CD4-positive, alpha-beta T cell (primary cell): ENCODE measurements at regions not wholly inside any gene's neighbourhood (a gene's known extent, or its start where the extent isn't known, plus 50 kb on each side); places are given as distances from the start of the nearest gene placed in this dataset.

Experiments used
- ATAC-seq: fragments of 200-7000 bp; cut with Tn5 transposase; one replicate; pipeline ENCODE4 v1.10.0; 2022; ENCODE audit warnings: mild to moderate bottlenecking; ENCODE audit not compliant: poor library complexity
- CTCF ChIA-PET: fragments of 350-600 bp; sonication (Branson Sonifier 250); formaldehyde crosslinking; loops from one replicate; lab custom pipeline; 2021; ENCODE audit warnings: antibody characterized with exemption, inconsistent platforms; lab: Charles Lee
- POLR2A ChIA-PET: fragments of 350-600 bp; sonication (Branson Sonifier 250); formaldehyde crosslinking; loops from one replicate; lab custom pipeline; 2021; ENCODE audit warnings: antibody characterized with exemption, inconsistent platforms; lab: Charles Lee
- DNase-seq, 14 experiments: peaks; one replicate each; pipeline ENCODE4 v3.0.0-alpha.2; 2013 to 2020; ENCODE audit warnings: mixed read lengths in 2 of 14
- H3K27ac ChIP-seq, 2 donors: one replicate each; pipeline versions ENCODE4 v1.5.1 to v1.7.0; 2013; ENCODE audit warnings: low read length in 2 of 2, low read depth in 1 of 2, mild to moderate bottlenecking in 1 of 2
- H3K27me3 ChIP-seq, 2 experiments: 1 replicate in 1 of 2; 2 replicates in 1 of 2; pipeline versions ENCODE4 v1.6.1 to v1.7.0; 2013; ENCODE audit warnings: low read length in 2 of 2, control low read depth in 1 of 2, mild to moderate bottlenecking in 1 of 2, moderate library complexity in 1 of 2; ENCODE audit not compliant: insufficient read depth in 2 of 2, control insufficient read depth in 1 of 2
- H3K36me3 ChIP-seq: one replicate; pipeline ENCODE4 v1.6.1; 2013; ENCODE audit warnings: low read length, control low read depth; ENCODE audit not compliant: insufficient read depth
- H3K4me1 ChIP-seq: one replicate; pipeline ENCODE4 v1.6.1; 2013; ENCODE audit warnings: low read length, control low read depth; ENCODE audit not compliant: insufficient read depth
- H3K4me3 ChIP-seq: one replicate; pipeline ENCODE4 v1.5.1; 2013; ENCODE audit warnings: mild to moderate bottlenecking, low read length, moderate library complexity
- H3K9me3 ChIP-seq, 2 experiments: 1 replicate in 1 of 2; 2 replicates in 1 of 2; pipeline versions ENCODE4 v1.6.1 to v1.7.0; 2013; ENCODE audit warnings: low read length in 2 of 2, mild to moderate bottlenecking in 2 of 2, control low read depth in 1 of 2, moderate library complexity in 1 of 2; ENCODE audit not compliant: control insufficient read depth in 1 of 2, insufficient read depth in 1 of 2
- H3K27ac Mint-ChIP-seq: one replicate; pipeline ENCODE4 v1.8.0; 2020; ENCODE audit warnings: mixed read lengths
- H3K27me3 Mint-ChIP-seq: one replicate; pipeline ENCODE4 v1.8.0; 2021; ENCODE audit warnings: mixed read lengths
- H3K36me3 Mint-ChIP-seq: one replicate; pipeline ENCODE4 v1.8.0; 2021; ENCODE audit warnings: low read depth, mixed read lengths
- H3K4me1 Mint-ChIP-seq: one replicate; pipeline ENCODE4 v1.8.0; 2021; ENCODE audit warnings: low read depth, mixed read lengths
- H3K4me3 Mint-ChIP-seq: one replicate; pipeline ENCODE4 v1.8.0; 2020; ENCODE audit warnings: mild to moderate bottlenecking, mixed read lengths
- H3K9me3 Mint-ChIP-seq: one replicate; pipeline ENCODE4 v1.8.0; 2020; ENCODE audit warnings: mixed read lengths
- intact Hi-C, 2 experiments: fragments of 100-400 bp; cut with DNase I in 1 of 2; cut with micrococcal nuclease in 1 of 2; formaldehyde crosslinking; loops; one replicate each; pipeline versions ENCODE4 v1.15.1 to v1.9.0; 2023 to 2025; cut with DNase I, micrococcal nuclease
- TF ChIP-seq, protein P1 (sequence below): fragments of 200-600 bp; IDR thresholded peaks from one replicate; pipeline ENCODE4 v1.8.0; 2022; ENCODE audit warnings: antibody characterized with exemption, mild to moderate bottlenecking

DNA sequence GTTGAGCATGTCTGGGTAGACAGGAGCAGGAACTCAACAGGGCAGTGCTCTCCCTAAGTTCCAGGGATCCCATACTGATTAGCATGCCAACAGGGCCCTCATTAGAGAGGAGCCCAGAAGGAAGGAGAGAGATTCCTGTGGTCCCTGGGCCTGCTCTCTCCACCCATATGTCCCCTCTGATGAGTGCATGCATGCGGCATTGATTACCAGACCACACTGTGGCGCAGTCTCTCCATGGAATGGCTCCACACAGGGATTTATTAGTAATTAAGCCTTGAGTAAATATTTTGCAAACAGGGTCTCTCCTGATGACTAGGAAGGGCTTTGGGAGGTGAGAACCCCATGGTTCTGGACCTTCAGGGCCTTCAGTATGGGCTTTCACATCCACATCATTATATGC is 60.0 kb upstream of the ST8SIA2 start:
- Histone ChIP-seq H3K4me3 (no peak overlapping the region), H3K4me1 (no peaks in the 10 kb centered on the region), H3K9me3 (no peaks in the 10 kb centered on the region), H3K36me3 (no peaks in the 10 kb centered on the region), H3K27ac (no peak overlapping the region), H3K27me3 (peaks cover 4 to 9% of the 10 kb centered on the region in 2 experiments)
- ATAC-seq, result no peak
- intact Hi-C loops, result no loop called here
- Mint-ChIP-seq H3K27ac (no peak overlapping the region), H3K27me3 (peaks cover 28% of the 10 kb centered on the region), H3K36me3 (no peaks in the 10 kb centered on the region), H3K9me3 (no peaks in the 10 kb centered on the region), H3K4me1 (no peaks in the 10 kb centered on the region), H3K4me3 (no peak overlapping the region)
- ChIA-PET CTCF (no interaction called here), POLR2A (no interaction called here)
- no peak for DNase-seq
- TF ChIP-seq, protein P1, sequence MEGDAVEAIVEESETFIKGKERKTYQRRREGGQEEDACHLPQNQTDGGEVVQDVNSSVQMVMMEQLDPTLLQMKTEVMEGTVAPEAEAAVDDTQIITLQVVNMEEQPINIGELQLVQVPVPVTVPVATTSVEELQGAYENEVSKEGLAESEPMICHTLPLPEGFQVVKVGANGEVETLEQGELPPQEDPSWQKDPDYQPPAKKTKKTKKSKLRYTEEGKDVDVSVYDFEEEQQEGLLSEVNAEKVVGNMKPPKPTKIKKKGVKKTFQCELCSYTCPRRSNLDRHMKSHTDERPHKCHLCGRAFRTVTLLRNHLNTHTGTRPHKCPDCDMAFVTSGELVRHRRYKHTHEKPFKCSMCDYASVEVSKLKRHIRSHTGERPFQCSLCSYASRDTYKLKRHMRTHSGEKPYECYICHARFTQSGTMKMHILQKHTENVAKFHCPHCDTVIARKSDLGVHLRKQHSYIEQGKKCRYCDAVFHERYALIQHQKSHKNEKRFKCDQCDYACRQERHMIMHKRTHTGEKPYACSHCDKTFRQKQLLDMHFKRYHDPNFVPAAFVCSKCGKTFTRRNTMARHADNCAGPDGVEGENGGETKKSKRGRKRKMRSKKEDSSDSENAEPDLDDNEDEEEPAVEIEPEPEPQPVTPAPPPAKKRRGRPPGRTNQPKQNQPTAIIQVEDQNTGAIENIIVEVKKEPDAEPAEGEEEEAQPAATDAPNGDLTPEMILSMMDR, result no peak

DNA sequence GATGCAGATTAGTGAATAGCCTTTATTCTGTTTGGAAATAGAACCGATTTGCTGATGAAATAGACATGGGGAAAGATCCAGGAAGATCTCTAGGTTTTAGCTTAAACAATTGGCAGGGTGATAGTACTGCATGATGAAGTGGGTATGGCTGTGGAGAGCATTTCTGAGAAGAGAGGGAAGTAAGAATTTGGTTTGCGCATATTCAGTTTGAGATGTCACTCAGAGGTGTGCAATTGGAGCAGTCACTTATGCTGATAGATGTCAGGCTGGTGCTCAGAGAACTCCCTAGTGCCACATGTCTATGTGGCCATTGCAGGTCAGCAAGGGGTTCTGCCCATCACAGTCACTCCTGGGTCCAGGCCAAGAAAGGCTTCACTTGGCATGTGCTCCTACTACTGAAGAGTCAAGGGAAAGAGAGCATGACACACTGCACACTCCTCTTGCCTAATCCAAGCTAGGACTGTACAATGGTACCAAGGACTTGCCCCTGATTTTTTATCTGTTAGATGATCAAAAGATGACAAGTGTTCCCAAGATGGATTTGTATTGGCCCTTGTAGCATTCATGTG is 57.2 kb upstream of the ST8SIA2 start:
- H3K4me3 ChIP-seq, result no peak overlapping the region
- Mint-ChIP-seq H3K36me3 (no peaks in the 10 kb centered on the region), H3K4me3 (no peak overlapping the region), H3K27me3 (peaks cover 28% of the 10 kb centered on the region), H3K27ac (no peak overlapping the region), H3K9me3 (no peaks in the 10 kb centered on the region), H3K4me1 (no peaks in the 10 kb centered on the region)
- no peak overlapping the region for H3K27ac ChIP-seq
- TF ChIP-seq, protein P1, result no peak
- no peaks in the 10 kb centered on the region for H3K36me3 ChIP-seq
- intact Hi-C loops, result no loop called here
- ChIA-PET POLR2A (no interaction called here), CTCF (no interaction called here)
- DNase-seq (no peak), ATAC-seq (no peak)
- peaks cover 4 to 9% of the 10 kb centered on the region in 2 experiments for H3K27me3 ChIP-seq
- no peaks in the 10 kb centered on the region for H3K9me3 ChIP-seq
- H3K4me1 ChIP-seq, result no peaks in the 10 kb centered on the region

DNA sequence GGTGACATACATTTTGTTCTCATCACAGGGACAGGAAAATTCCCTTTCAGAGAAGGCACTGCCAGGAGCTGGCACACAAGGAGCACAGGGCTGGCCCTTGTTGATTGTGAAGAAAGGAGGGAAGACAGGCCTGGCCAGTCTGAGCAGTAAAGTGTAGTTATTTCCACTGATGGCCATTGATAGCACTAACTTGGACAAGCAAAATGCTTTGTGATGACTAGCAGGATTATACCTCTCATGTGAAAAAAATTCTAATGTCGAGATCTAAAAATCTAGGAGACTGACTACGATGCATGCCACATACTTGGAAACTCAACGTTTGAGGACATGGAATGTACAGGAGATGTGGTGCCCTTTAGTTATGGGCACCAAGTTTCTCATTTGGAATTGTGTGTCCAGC is 54.3 kb upstream of the ST8SIA2 start:
- TF ChIP-seq, protein P1, result no peak
- no peaks in the 10 kb centered on the region for H3K9me3 Mint-ChIP-seq
- H3K27me3 Mint-ChIP-seq, result peaks cover 24% of the 10 kb centered on the region
- Histone ChIP-seq H3K27ac (no peak overlapping the region), H3K27me3 (peaks cover 6 to 10% of the 10 kb centered on the region in 2 experiments), H3K4me3 (no peak overlapping the region), H3K36me3 (no peaks in the 10 kb centered on the region), H3K4me1 (no peaks in the 10 kb centered on the region), H3K9me3 (no peaks in the 10 kb centered on the region)
- no peaks in the 10 kb centered on the region for H3K4me1 Mint-ChIP-seq
- ChIA-PET CTCF (no interaction called here), POLR2A (no interaction called here)
- intact Hi-C loops, result no loop called here
- ATAC-seq (no peak), DNase-seq (no peak)
- H3K4me3 Mint-ChIP-seq, result no peak overlapping the region
- H3K27ac Mint-ChIP-seq, result no peak overlapping the region
- H3K36me3 Mint-ChIP-seq, result no peaks in the 10 kb centered on the region
